Nephron (organoid): ENCODE measurements at regions not wholly inside any gene's neighbourhood (a gene's known extent, or its start where the extent isn't known, plus 50 kb on each side); places are given as distances from the start of the nearest gene placed in this dataset.

Source experiments
- H3K27ac Mint-ChIP-seq, 3 experiments: 2 replicates each; pipeline ENCODE4 v1.8.0; 2020; ENCODE audit warnings: mixed read lengths in 3 of 3, mild to moderate bottlenecking in 2 of 3, moderate library complexity in 1 of 3
- H3K27me3 Mint-ChIP-seq: 2 replicates; pipeline ENCODE4 v1.8.0; 2021; ENCODE audit warnings: low read depth, mild to moderate bottlenecking, moderate library complexity, mixed read lengths
- H3K36me3 Mint-ChIP-seq: 2 replicates; pipeline ENCODE4 v1.8.0; 2020; ENCODE audit warnings: low read depth, mixed read lengths
- H3K4me1 Mint-ChIP-seq: 2 replicates; pipeline ENCODE4 v1.8.0; 2020; ENCODE audit warnings: mixed read lengths
- H3K4me3 Mint-ChIP-seq, 3 experiments: 2 replicates each; pipeline ENCODE4 v1.8.0; 2020; ENCODE audit warnings: mild to moderate bottlenecking in 3 of 3, mixed read lengths in 3 of 3, moderate library complexity in 2 of 3
- H3K9me3 Mint-ChIP-seq: 2 replicates; pipeline ENCODE4 v1.8.0; 2020; ENCODE audit warnings: mixed read lengths
- TF ChIP-seq, protein P1 (sequence below), 3 experiments: fragments of 200-600 bp; sonication (generic); IDR thresholded peaks; one replicate each; pipeline ENCODE4 v1.5.0; 2021; ENCODE audit warnings: antibody characterized with exemption in 3 of 3; ENCODE audit not compliant: unreplicated experiment in 3 of 3

DNA sequence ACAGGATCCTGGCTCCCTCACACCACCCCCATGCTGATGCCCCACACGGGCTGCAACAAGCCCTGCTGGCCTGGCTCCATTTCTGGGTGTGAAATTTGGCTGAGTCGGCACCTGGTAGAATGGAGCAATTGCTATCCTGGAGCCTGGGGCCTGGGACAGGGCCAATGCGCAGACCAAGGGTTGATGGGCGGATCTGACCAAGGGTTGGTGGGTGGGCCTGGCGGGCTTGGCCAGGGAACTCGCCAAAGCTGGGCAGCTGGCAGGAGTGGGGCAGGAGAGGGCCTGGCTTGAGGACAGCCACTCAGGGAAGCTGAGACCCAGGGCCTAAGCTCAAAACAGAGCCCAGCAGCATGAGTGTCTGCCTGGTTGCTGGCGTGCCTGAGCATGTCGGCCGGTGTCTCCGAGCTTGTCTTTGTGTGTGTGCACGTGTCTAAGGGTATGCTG, 70.9 kb upstream of the POU3F1 start:
- H3K27me3 Mint-ChIP-seq: peaks cover 35% of the 10 kb centered on the region
- peaks cover 11% of the 10 kb centered on the region for H3K4me1 Mint-ChIP-seq
- no peak overlapping the region for H3K4me3 Mint-ChIP-seq
- TF ChIP-seq, protein P1, sequence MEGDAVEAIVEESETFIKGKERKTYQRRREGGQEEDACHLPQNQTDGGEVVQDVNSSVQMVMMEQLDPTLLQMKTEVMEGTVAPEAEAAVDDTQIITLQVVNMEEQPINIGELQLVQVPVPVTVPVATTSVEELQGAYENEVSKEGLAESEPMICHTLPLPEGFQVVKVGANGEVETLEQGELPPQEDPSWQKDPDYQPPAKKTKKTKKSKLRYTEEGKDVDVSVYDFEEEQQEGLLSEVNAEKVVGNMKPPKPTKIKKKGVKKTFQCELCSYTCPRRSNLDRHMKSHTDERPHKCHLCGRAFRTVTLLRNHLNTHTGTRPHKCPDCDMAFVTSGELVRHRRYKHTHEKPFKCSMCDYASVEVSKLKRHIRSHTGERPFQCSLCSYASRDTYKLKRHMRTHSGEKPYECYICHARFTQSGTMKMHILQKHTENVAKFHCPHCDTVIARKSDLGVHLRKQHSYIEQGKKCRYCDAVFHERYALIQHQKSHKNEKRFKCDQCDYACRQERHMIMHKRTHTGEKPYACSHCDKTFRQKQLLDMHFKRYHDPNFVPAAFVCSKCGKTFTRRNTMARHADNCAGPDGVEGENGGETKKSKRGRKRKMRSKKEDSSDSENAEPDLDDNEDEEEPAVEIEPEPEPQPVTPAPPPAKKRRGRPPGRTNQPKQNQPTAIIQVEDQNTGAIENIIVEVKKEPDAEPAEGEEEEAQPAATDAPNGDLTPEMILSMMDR (IDR thresholded peaks at IDR 0.05; ENCODE audit: unreplicated experiment in 3 of 3): no peak
- H3K36me3 Mint-ChIP-seq: no peaks in the 10 kb centered on the region
- H3K27ac Mint-ChIP-seq: no peak overlapping the region
- no peaks in the 10 kb centered on the region for H3K9me3 Mint-ChIP-seq

DNA sequence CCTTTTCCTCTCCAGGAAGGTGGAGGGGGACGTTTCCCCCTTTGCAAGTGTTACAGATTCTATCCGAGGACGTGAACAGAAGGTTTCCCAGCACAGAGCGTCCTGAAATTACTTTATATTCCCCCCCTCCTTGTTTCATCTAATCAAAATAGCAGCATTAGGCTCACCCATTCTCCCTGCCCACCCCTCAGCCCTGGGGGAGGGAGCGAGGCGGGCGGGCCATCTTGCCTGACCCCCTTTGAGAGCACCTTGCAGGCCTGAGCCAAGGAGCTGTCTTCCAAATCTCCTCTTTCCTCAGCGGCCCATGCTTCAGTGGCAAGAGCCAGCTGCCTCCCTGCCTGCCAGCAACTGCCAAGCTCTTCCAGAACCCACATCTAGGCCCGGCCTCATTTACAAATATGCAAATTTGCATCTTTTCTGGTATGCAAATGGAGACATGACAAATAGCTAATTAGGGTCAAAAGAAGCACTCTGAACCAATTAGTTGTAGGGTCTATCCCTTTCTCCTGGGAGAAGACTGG, 69.1 kb upstream of the POU3F1 start:
- Mint-ChIP-seq H3K4me1 (peaks cover 15% of the 10 kb centered on the region), H3K4me3 (no peak overlapping the region), H3K27ac (no peak overlapping the region), H3K9me3 (no peaks in the 10 kb centered on the region), H3K36me3 (no peaks in the 10 kb centered on the region), H3K27me3 (peaks cover 39% of the 10 kb centered on the region)
- TF ChIP-seq, protein P1 (IDR thresholded peaks at IDR 0.05; ENCODE audit: unreplicated experiment in 3 of 3): no peak

DNA sequence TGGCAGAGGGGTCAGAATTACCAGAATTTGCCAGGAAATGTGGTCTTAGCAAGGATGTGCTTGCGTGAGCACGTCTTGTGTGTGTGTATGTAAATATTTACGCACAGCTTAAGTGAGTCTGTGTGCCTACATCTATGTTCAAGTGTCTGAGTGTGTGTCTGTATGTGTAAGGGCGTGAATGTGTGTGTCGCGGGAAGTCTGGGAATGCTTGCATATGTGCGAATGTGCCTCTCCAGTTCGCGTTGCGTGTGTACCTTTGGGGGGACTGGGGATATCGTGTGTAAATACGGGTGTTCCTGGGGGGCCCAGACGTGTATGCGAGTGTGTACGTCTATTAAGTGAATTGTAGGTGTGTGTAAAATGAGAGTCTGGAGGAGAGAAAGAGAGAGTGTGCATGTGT, 68.6 kb upstream of the POU3F1 start:
- Mint-ChIP-seq H3K36me3 (no peaks in the 10 kb centered on the region), H3K4me1 (peaks cover 15% of the 10 kb centered on the region), H3K27me3 (peaks cover 39% of the 10 kb centered on the region), H3K9me3 (peaks cover 2% of the 10 kb centered on the region), H3K27ac (no peak overlapping the region), H3K4me3 (no peak overlapping the region)
- TF ChIP-seq, protein P1 (IDR thresholded peaks at IDR 0.05; ENCODE audit: unreplicated experiment in 3 of 3): no peak

DNA sequence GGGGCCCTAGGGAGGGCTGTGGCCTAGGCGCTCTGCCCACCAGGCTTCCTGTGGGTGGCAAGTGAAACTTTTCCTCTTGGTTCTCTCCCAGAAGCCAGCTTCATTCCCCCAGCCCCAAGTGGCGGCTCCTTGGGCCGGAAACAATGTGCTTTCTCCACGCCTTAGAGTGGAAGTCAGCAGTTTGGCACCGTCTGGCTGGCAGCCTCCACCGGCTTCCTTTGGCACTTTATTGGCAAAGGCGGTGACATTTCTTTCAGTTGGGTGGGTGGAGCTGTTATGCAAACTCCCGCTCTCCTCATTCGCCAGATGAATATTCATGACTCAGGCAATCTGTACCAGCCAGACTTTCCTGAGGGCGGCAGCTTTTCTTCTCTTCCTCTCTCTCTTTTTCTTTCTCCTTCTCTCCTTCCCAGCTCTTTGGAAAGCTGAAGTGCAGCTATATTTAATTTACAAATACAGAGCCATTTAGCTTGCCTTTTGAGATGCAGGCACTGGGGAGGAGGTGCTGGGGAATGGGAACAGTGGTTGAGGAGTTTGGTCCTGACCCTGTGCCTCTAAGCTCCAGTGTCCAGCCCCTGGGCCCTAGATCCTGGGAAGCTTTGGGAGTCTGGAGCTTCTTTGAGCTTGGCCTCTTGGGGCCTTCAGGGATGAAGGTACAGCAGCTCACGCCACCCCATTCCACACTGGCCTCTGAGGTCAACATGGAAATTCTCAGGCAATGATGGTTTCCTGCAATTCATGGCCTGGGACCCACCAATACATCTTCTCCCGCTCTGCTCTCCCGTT, 67.8 kb upstream of the POU3F1 start:
- Mint-ChIP-seq H3K27ac (no peak overlapping the region), H3K4me1 (peaks cover 15% of the 10 kb centered on the region), H3K9me3 (peaks cover 3% of the 10 kb centered on the region), H3K4me3 (no peak overlapping the region), H3K36me3 (no peaks in the 10 kb centered on the region), H3K27me3 (peaks cover 39% of the 10 kb centered on the region)
- TF ChIP-seq, protein P1 (IDR thresholded peaks at IDR 0.05; ENCODE audit: unreplicated experiment in 3 of 3): no peak

DNA sequence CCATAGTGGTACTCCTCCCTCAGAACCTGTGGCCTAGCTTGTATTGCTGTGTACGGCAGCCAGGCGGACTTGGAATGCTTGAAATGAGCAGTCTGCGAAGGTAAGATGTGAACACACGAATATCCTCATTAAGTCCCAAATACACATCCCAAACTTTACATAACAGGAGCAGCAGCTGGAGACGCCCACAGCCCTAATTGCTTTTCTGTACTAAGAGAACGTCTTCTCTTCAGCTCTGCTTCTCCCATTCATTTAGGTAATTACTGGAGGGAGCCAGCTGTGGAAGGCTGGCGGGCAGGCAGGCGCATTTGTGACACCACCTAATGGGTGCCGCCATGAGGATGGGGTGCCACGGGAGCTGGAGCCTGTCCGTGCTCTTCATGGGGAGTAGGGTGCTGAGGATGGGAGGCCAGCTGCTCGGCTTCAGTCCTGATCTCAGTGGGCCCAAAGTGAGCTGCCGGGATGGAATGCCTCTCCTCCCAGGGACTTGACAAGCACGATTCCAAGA, 66.6 kb upstream of the POU3F1 start:
- peaks cover 39% of the 10 kb centered on the region for H3K27me3 Mint-ChIP-seq
- peaks cover 3% of the 10 kb centered on the region for H3K9me3 Mint-ChIP-seq
- no peak overlapping the region for H3K27ac Mint-ChIP-seq
- no peak overlapping the region for H3K4me3 Mint-ChIP-seq
- H3K36me3 Mint-ChIP-seq: no peaks in the 10 kb centered on the region
- TF ChIP-seq, protein P1 (IDR thresholded peaks at IDR 0.05; ENCODE audit: unreplicated experiment in 3 of 3): no peak
- peaks cover 10% of the 10 kb centered on the region for H3K4me1 Mint-ChIP-seq
